ENCODE measurements at regions not wholly inside any gene's neighbourhood (a gene's known extent, or its start where the extent isn't known, plus 50 kb on each side); places are given as distances from the start of the nearest gene placed in this dataset.

- in situ Hi-C loops (cut with HindIII; ENCODE audit: low sequenced_read_pairs), result no loop called here
These were observed 290.0 kb downstream of the ACTL7B start for GRCh38 chr9:108565651-108566378.

DNA sequence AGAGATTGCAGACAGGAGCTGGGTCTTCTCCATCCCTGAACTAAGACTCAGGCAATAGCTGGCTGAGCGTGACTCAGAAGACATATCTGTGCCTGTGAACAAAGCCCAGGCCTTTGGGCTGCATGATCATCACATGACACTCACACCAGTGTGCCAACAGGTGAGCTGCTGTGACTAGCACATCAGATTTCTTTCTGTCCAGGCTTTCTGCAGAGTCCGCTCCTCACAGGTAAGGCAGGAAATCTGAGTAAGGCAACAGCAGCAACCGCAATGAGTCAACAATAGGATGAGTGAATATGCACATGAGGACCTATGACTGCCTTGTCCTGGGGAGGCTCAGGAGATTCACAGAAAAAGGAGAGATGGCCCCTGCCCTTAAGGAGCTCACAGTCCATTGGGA lies 293.6 kb downstream of the ACTL7B start:
- in situ Hi-C loops (cut with HindIII; ENCODE audit: low sequenced_read_pairs), result no loop called here

DNA sequence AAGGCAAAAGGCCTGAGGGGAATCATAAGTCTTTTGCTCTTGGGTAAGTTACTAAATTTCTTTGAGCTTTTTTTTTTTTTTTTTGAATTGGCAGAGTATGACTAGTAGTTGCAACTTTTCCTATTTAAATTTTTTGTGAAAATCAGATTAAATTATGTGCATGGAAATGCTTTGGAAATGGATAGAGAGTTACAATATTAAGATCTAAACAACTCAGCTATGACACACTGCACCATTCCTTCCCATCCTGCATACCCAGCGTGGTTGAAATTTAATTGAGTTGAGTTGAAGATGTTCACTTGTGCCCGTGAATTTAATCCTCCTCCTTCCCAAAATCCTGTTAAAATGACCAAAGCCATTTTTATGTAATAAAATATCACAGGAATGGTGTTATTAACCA lies 296.4 kb downstream of the ACTL7B start:
- in situ Hi-C loops (cut with HindIII; ENCODE audit: low sequenced_read_pairs), result no loop called here

DNA sequence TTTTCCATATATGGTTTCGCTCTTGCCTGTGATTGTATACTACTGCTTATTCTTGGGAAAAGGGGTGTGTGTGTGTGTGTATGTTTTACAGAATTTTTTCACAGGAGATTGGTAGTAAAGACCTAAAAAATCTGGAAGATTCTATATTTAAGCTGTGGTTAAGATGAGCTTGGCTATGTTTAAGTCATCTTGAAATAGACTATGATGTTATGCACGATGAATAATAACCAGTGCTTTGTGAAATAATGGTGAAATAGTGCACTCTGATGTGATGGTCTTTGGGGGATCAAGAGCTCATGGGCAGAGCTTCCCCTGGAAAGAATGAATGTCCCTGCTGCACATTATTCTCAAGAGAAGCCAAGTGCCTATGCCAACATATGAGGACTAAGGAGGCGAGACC lies 301.0 kb downstream of the ACTL7B start:
- in situ Hi-C loops (cut with HindIII; ENCODE audit: low sequenced_read_pairs), result loop anchor here (5.0 kb wide), 1 partner anchor 98 kb away; no protein-coding TSS in a partner anchor

GRCh38 chr9:108553111-108553635 lies 302.6 kb downstream of the ACTL7B start:
- in situ Hi-C loops (cut with HindIII; ENCODE audit: low sequenced_read_pairs), result loop anchor here (5.0 kb wide), 1 partner anchor 96 kb away; no protein-coding TSS in a partner anchor

DNA sequence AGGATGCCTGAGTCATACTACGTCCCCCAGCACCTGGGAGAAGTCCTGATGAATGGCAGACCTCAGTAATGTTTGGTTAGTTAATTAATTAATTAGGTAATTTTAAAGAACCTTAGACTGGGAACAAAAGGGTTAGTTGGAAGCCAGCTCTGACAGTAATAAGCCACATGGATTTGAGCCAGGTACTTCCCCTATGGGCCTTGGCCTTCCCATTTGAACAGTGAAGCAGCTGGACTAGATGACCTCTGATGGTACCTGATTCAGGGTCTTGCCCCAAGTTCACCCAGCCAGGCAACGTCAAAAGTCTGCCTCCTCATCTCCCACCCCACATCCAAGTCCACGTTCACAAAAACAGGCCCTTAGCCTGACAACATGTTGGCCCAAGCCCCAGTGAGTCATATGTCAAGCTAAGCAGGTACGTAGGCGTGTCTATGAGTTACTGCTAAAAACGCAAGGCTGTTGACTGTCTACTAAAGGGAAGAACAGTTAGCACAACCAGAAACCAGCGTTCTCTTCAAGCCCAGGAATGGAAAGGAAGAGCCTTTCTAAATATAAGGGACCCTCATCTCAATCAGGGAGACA lies 303.2 kb downstream of the ACTL7B start:
- in situ Hi-C loops (cut with HindIII; ENCODE audit: low sequenced_read_pairs), result loop anchor here (5.0 kb wide), 1 partner anchor 95 kb away; no protein-coding TSS in a partner anchor

- in situ Hi-C loops (cut with HindIII; ENCODE audit: low sequenced_read_pairs), result loop anchor here (5.0 kb wide), 1 partner anchor 94 kb away; no protein-coding TSS in a partner anchor
These were observed 304.6 kb downstream of the ACTL7B start for GRCh38 chr9:108551030-108551841.

DNA sequence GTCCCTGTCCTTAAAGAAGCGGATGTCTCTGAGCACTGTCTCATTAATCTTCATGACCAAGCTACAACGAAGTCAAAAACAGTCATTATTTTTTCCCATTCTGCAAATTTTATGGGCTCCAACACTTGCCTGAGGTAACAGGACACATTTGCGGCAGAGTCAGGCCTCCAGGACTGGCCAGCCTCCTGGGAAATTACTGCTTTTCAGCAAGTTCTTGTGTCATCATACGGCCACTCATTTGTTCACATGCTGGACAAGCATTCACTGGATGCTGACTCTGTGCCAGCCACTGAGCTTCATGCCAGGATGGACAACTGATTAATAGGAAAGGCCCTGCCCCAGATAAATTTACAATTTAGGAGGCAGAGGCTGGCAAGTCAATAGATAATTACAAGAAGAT lies 305.7 kb downstream of the ACTL7B start:
- in situ Hi-C loops (cut with HindIII; ENCODE audit: low sequenced_read_pairs), result loop anchor here (5.0 kb wide), 1 partner anchor 93 kb away; no protein-coding TSS in a partner anchor

- in situ Hi-C loops (cut with HindIII; ENCODE audit: low sequenced_read_pairs), result no loop called here
These were observed 306.6 kb downstream of the ACTL7B start for GRCh38 chr9:108549184-108549583.

DNA sequence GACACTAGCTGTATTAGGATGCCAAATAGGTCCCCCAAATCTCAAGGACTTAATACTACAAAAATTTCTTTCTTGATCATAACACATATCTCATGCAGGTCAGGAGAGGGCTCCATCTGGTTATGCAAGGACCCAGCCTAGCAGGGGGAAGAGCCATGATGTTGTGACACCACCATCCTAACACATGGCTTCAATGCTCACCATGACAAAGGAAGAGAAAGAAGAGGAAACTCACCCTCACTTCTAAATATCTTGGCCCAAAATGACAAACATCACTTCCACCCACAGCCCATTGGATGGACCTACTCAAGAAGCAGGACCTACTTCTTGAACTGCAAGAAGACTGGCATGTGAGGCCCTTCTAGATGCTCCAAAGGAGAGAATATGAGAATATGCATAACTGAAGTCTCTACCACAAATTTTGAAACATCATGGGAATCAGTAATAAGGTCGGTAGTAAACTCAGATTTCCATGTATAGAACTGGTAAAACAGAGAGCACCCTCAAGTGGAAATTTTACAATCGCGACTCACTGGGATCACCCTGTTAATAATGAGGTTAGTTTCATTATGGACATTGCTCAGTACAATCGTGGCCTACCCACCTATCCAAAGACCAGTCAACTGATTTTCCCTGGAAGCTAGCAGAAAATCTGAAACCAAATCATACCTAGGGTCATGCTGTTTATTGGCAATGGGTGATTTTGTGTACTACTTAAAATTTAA lies 308.2 kb downstream of the ACTL7B start:
- in situ Hi-C loops (cut with HindIII; ENCODE audit: low sequenced_read_pairs), result no loop called here

DNA sequence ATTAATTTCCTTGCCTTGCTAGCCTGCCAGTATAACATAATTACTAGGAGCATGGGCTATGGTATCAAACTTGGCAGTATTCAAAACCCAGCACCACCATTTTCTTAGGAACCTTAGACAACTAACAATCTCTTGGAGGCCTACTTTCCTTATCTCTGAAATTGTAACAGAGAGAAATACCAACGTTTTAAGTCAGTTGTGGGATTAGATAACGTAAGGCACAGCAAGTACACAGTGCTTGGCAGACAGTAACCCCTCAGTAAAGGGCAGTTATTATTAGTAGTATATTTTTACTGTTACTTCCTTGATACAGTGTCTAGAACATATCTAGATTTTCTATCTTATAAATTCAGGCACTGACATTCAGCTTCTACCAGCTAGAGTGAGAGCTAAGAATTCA lies 309.6 kb downstream of the ACTL7B start:
- in situ Hi-C loops (cut with HindIII; ENCODE audit: low sequenced_read_pairs), result no loop called here

DNA sequence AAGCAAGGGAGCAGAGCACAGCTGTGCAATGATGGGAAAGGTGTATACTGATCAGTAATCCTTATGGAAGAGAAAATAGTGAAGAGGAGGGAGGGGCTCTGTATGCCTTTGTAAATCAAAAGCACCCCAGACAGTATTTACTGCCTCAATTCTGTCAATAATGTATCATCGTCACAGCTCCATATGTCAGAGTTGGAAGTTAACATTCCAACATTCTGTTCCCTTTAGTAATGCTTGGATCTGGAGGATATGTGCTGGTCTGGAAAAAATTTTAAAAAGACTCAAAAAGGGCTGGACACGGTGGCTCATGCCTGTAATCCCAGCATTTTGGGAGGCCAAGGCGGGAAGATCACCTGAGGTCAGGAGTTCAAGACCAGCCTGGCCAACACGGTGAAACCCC lies 310.4 kb downstream of the ACTL7B start:
- in situ Hi-C loops (cut with HindIII; ENCODE audit: low sequenced_read_pairs), result no loop called here

- in situ Hi-C loops (cut with HindIII; ENCODE audit: low sequenced_read_pairs), result loop anchor here (5.0 kb wide), 2 partner anchors 53 to 1068 kb away; no protein-coding TSS in a partner anchor
These were observed 310.9 kb downstream of the ACTL7B start for GRCh38 chr9:108544866-108545265.

GRCh38 chr9:108543251-108543778 lies 312.5 kb downstream of the ACTL7B start:
- in situ Hi-C loops (cut with HindIII; ENCODE audit: low sequenced_read_pairs), result loop anchor here (5.0 kb wide), 2 partner anchors 51 to 1066 kb away; no protein-coding TSS in a partner anchor

- in situ Hi-C loops (cut with HindIII; ENCODE audit: low sequenced_read_pairs), result no loop called here
These were observed 318.0 kb downstream of the ACTL7B start for GRCh38 chr9:108537756-108538155.

DNA sequence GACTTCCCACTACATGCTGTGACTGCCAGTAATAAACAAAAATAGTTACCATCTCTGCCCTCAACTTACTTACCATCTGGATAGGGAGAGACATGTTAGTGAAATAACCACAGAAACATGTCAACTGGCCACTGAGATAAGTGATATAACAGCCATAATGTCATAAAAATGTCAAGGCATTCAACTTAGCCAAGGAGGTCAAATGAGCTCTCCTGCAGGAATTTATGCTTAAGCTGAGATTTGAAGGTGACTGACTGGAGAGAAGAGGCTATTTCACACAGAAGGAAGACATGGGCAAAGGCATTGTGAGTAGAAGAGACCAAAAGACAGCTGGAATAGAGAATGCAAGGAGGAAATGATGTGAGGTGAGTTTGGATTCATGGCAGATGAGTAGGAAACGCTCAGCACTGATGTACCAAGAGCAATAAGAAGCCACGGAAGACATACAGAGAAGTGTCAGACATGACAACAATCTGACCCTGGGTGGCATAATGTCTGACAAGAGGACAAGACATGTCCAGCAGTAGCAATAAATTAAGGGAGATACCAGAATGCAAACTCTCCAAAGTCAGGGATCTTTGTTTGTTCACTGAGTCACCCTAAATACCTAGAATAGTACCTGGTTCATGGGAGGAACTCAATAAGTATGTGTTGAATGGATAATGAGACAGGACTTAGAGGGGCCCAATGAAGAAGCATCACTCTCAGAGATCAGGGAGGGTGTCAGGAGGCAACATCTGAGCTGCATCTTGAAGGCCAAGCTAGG lies 318.8 kb downstream of the ACTL7B start:
- in situ Hi-C loops (cut with HindIII; ENCODE audit: low sequenced_read_pairs), result no loop called here

DNA sequence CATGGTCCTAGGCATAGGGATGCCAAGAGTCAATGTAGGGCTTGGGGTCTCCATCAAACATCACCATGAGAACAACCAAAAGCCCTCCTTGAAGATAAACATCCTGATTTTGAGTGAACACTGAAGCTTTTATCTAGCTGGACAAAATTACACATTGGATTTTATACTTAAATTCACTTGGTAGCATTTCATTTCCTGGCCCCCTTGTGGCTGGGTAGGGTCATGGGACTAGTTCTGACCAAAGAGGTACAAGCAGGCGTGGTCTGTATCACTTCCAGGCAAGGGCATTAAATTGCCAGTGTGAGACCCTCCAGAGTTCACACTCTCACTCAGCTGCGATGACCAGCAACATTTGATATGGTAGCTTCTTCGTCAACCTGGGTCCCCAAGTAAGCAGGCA lies 320.3 kb downstream of the ACTL7B start:
- in situ Hi-C loops (cut with HindIII; ENCODE audit: low sequenced_read_pairs), result no loop called here

- in situ Hi-C loops (cut with HindIII; ENCODE audit: low sequenced_read_pairs), result no loop called here
These were observed 321.0 kb downstream of the ACTL7B start for GRCh38 chr9:108534741-108535140.

- in situ Hi-C loops (cut with HindIII; ENCODE audit: low sequenced_read_pairs), result no loop called here
These were observed 325.6 kb downstream of the ACTL7B start for GRCh38 chr9:108530141-108530540.

All from endothelial cell of hepatic sinusoid (primary cell).